Stimulated activated CD8-positive, alpha-beta memory T cell treated with anti-CD3 and anti-CD28 coated beads, Interleukin-12 subunit alpha, Interleukin-12 subunit beta, amount 100 ng/mL, for 1 hour (primary cell): ENCODE measurements at regions not wholly inside any gene's neighbourhood (a gene's known extent, or its start where the extent isn't known, plus 50 kb on each side); places are given as distances from the start of the nearest gene placed in this dataset.
A peak's percentile ranks its signal among the peaks of the same experiment; 100 is the strongest.
"Not testable (repeated sequence)": the region's sequence is repeated elsewhere in the genome, so short reads cannot be mapped to it uniquely, and the experiment has no call there.

Source experiments
- DNase-seq: peaks from one replicate; pipeline ENCODE4 v3.0.0-alpha.2; 2020; ENCODE audit warnings: low read depth

DNA sequence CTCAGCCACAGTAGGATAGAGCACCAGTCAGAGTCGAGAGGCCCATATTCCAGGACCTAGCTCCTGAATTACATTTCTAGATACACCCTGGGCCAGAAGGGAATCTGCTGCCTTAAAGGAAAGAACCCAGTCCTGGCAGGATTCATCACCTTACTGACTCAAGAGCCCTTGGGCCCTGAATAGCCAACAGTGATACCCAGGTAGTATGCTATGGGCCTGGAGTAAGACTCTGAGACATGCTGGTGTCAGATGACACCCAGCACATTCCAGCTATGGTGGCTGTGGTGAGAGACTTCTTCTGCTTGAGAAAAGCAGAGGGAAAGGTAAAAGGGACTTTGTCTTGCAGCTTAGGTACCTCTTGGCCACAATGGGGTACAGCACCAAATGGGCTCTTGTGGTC, 192.5 kb downstream of the MSX2 start:
- not testable (repeated sequence) for DNase-seq

DNA sequence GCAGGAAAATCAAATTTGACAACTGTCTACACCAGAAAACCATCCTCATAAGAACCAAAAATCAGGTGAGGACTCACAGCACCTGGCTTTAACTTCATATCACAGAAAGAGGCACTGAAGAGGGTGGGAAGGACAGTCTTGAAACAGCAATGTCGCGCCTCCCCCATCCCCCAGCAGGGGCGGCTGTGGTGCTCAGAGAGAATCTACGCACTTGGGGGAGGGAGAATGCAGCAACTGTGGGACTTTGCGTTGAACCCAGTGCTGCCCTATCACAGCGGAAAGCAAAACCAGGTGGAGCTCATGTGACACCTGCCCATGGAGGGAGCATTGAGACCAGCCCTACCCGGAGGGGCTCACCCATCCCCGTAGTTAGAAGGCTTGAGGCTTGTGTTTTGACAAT, 191.8 kb downstream of the MSX2 start:
- no peak for DNase-seq

DNA sequence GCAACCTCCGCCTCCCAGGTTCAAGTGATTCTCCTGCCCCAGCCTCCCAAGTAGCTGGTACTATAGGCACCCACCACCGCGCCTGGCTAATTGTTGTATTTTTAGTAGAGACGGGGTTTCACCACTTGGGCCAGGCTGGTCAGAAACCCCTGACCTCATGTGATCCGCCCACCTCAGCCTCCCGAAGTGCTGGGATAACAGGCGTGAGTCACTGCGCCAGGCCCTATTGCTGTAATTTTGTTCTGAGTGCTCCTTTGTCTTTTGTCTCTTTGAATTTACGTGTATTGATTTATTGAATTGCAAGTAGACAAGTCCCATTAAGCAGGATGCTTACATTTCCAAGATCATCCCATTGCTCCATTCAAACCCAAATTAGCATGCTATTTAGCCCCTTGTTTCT, 186.7 kb downstream of the MSX2 start:
- DNase-seq = no peak

DNA sequence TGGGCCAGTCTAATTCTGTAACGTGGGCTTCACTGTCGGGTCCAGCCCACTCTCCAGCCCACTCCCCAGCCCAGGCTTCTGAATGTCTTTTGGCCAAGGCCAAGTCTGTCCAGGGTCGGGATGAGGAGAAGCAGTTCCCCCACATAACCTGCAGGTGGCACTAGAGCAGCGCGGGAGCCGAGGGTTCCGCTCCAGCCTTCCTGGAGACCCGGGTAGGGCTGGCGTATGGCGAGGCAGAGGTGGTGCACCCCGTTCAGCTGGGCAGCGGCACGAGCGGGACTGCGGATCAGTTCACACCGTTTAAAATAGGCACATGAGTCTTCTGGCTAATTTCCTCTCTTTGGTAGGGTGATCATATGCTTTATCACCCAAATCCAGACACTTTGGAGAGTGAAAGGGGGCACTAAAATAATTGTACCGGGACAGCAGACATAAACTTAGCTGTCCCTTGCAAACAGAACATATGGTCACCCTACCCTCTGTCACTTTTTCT, 185.9 kb downstream of the MSX2 start:
- peak; percentile 18 for DNase-seq

DNA sequence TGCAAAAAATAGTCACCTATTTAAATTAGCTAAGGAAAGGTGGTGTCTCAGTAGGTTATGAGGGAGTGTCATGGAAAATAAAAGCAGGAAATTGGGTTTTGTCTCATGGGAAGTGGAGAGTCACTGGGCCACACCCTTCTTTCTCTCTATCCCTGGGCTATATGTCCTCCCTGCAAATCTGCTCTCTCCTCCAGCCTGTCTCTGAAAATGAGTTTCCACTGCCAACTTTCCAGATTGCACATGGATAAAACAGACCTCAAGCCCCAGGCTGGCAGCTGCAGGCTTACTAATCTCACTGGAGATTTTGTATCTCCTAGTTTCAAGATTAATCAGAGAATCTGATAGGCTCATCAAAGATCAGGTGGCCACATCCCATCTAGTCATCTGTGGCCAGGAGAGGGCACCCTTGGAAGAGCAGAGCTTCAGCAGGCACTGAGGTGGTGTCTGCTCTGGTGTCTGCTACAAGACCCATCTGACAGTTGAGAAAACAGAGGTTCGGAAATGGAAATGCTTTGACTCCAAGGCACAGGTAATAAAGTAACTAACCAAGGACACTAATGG, 178.9 kb downstream of the MSX2 start:
- DNase-seq = no peak

DNA sequence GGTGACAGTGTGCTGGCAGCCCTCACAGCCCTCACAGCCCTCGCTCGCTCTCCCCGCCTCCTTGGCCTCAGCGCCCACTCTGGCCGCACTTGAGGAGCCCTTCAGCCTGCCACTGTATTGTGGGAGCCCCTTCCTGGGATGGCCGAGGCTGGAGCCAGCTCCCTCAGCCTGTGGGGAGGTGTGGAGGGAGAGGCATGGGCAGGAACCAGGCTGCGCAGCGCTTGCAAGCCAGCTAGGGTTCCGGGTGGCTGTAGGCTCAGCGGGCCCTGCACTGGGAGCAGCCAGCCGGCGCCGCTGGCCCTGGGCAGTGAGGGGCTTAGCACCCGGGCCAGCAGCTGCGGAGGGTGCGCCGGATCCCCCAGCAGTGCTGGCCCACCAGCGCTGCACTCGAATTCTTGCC, 177.0 kb downstream of the MSX2 start:
- no peak for DNase-seq

DNA sequence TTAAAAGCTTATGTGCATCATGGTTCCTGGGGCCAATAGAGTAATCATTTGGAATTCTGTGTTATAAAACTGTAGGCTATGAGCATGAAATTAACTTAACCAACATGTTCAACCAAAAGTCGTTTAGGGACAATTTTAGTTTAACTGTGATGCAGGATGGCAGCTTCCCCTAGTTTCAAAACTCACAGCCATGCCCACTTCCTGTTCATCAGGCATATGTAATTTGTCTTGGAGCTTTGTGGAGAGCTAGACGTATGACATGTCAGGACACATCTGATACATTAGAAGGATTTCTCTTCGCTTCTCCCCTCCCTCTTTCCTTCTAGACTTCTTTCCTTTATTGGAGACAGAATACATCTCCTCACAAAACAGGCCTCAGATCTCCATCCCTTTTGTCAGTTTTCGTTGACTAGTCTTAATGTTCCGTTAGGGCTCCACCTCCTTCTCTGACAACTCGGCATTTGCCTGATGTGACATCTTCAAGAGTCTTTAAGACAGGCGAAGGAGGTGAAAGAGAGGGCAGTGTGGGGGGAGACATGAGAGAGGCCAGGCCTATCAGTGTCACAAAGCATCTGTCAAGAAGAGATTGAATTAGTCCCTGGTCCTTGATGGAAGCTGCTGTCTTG, 176.0 kb downstream of the MSX2 start:
- no peak for DNase-seq

DNA sequence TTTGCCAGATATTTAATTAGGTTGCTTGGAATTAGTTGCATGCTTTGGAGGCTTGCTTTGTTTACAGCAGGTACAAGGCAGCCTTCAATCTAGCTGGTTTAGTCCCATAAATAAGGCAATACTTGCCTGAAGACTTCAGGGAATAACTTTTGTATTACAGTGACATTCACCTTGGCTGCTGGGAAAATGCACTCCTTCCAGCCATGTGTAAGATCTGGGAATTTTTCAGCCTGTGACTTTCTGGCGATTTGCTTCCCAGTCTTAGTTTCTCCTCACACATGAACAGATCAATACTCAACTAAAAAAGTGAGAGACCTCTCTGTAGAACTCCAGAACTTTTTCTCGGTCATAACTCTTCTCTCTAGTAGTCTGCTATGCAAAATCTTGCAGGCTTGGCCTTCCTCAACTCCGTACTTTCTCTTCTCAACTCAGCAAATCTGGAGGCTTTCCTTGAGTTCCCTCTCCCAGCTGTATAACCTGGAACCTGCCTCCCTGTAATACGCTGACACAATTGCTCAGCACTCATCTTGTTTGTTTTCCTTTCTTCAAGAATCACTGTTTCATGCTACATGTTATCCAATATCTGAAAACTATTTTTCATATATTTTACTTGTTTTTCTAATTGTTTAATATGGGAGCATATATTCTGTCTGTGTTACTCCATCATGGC, 173.0 kb downstream of the MSX2 start:
- DNase-seq = no peak

DNA sequence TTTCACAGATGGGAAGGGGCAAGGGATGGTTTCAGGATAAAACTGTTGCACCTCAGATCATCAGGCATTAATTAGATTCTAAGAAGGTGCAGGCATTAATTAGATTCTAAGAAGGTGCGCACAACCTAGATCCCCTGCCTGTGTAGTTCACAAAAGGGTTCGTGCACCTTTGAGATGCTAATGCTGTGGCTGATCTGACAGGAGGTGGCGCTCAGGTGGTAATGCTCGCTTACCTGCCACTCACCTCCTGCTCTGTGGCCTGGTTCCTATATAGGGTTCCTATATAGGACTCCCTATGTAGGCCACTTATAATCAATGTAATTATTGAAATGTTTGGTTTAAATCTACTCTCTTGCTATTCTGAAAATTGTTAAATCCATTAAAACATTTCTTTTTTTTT, 171.0 kb downstream of the MSX2 start:
- DNase-seq = no peak

DNA sequence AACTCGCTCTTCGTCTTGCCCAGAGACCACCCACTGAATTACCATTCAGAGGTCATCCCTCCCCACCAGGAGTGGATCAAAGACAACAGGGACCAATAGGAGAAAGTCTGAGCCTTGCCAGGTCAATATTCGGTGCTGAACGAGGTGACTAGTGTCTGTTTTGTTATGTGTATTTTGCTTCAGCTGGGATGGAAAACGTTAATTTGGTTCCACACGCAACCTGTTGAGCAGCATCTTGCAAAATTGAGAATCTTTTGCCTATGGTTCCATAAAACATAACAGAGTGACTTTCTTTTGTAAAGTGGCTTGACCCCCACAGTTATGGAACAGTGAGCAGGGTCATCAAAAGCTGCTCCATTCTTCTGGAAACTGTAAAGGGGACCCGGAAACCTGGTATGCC, 168.4 kb downstream of the MSX2 start:
- DNase-seq = no peak

DNA sequence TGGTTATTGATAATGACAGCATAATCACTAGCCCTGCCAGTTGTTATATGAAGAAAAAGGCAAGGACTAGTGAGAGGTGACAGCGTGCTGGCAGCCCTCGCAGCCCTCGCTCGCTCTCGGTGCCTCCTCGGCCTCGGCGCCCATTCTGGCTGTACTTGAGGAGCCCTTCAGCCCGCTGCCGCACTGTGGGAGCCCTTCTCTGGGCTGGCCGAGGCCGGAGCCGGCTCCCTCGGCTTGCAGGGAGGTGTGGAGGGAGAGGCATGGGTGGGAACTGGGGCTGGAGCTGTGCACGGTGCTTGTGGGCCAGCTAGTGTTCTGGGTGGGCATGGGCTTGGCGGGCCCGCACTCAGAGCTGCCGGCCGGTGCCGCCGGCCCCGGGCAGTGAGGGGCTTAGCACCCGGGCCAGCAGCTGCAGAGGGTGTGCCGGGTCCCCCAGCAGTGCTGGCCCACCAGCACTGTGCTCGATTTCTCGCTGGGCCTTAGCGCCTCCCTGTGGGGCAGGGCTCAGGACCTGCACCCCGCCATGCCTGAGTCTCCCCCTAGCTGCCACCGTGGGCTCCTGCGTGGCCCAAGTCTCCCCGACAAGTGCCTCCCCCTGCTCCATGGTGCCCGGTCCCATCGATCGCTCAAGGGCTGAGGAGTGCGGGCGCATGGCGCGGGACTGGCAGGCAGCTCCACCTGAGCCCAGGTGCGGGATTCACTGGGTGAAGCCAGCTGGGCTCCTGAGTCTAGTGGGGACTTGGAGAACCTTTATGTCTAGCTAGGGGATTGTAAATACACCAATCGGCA, 156.2 kb downstream of the MSX2 start:
- not testable (repeated sequence) for DNase-seq

DNA sequence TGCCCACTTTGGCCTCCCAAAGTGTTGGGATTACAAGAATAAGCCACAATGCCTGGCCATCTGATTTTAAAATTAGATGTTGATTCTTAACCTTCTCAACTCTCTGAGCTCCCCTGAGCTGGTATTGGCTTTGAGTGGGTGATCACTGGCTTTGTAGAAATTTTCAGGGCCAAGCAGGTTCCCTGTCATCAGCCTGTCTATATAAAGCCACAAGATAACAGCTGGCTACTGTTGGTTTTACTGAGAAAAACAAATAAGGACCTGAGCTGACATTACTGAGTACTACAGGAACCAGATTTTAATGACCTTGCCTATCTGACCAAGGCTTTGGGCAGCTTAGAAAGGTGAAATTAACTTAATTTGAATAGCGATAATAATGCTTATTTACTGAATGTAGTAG, 153.6 kb downstream of the MSX2 start:
- no peak for DNase-seq

DNA sequence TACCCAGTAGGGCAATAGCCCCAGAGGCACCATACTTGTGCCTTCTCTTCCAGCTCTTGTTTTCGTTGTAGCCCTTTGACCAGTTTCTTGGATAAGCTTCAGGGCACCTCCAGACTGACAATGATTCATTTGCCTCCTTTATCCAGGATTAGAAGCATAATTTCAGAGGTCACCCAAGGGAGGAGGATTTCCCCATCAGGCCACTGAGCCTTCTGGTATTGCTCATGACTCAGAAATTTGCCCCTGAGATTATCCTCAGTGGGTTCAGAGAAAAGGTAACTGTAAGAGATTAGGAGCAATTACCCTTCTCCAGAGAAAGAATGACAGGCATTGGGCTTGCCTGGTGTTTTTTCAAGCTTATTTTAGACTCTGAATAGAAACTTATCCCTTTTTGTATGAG, 147.9 kb downstream of the MSX2 start:
- DNase-seq = no peak

DNA sequence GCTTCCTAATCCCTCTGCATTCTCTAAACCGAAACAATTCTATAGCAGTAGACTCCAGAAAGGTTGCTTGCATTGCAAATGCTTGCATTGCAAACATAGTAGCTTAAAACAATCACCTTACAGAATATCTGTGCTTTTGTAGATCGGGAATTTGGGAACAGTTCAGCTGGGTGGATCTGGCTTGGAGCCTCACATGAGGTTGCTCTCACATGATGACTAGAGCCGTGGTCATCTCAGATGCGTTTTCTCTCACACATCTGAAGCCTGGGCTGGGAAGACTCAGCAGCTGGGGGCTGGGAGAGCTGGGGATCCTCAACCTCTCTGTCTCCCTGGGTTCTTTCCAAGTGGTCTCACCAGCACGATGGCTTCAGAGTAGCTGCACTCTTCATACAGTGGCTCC, 127.8 kb downstream of the MSX2 start:
- no peak for DNase-seq

DNA sequence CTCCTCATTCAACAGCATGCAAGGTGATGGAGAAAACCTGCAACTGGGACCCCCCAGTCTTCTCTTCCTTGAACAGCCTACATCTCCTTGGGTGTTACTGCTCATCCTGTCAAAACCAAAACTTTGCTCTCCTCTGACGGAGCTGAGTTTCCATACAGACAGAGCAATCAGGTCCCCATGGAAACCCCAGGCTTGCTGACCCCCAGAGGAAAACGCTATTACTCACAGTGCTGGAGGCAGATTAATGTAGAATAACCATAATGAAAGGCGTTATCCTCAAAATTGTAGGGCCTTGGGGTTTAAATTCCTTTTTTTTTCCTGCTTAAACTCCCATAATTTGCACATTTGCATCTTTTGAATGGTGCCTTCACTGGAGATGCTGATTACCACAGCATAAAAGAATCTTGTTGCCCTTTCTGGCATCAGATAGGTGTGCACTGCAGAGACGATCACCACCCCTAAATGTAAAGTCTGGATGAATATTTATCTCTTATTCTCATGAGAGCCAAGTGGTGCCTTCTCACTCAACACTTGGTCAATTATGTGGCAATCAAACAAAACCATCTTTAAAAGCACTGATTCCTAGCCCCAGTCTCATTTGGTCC, 126.3 kb downstream of the MSX2 start:
- DNase-seq = no peak

DNA sequence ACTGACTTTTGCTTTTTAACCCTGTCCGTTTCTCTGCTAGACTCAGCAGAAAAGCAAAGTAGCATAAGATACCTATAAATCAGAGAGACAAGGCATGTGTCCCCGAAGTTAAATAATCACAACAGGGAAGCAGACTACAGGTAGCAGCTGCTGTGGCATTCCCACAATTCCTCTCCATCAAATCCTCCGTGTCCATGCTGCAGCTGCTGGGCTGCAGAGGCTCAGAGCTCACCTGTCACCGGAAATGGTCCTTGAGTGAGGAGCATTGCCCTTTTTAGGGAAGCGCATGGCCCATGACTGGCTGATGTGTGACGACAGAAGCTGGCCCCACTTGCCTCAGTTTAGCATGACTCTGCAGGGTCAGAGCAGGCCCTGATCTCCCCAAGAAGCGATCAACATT, 125.0 kb downstream of the MSX2 start:
- no peak for DNase-seq

DNA sequence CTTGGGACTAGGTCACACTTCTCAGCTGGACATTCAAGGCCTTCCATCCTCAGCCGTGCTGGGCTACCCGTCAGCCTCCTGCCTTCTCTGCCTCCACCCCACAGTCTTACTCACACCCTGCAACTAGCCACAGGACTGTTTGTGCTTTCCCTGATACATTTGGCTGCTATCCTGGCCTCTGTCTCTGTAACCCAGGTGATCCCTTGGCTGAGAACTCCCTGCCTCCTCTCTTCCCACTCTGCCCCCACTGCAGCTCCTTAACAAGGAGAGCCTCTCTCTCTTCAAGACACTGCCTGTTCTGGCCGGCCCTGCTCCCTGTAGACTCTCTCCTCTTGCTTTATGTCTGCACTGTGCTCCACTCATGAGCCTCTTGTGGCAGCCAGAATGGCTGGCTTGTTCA, 120.6 kb downstream of the MSX2 start:
- DNase-seq = no peak

DNA sequence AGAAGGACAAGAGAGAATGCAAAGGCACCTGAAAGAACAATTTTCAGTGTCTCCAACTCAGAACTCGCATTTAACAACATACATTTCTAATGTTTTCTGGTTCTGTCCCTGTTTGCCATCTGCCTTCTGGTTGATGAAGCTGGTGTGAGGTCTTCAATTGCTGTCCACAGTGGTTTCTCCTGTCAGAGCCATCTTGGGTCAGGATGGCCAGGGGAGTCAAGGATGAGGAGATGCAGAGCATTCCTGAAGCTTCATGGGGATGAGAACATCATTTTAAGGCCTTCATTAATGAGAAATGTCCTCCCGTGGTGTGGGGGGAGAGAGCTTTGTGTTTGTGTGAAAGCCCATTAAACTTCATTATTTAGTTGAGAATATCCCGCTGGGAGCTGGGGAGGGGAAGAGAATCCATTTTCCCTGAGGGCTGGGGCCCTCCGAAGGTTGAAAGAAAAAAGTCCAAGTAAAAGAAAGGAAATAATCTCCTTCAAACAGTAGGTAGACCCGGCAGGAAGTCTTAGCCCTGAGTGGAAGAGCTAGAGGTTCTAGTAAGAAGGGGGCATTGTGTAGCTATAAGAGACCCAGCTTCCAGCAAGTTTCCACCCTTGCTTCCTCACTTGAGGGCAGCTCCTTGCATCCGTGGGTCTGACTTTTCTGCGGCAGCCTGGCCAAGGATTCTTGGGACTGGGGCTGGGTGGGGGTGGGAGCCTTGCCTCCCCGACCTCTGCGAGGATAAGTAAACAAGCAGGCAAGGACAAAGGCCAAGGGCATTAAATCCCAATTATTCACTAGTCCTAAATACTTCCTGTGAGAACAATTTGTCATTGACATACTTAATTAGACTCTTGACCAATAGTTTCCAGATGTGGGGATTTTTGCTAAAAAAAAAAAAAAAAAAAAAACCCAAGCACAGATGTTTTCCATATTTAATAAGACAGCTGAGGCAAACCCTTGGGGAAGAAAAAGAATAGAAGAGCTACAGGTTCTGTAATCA, 119.2 kb downstream of the MSX2 start:
- DNase-seq = no peak

DNA sequence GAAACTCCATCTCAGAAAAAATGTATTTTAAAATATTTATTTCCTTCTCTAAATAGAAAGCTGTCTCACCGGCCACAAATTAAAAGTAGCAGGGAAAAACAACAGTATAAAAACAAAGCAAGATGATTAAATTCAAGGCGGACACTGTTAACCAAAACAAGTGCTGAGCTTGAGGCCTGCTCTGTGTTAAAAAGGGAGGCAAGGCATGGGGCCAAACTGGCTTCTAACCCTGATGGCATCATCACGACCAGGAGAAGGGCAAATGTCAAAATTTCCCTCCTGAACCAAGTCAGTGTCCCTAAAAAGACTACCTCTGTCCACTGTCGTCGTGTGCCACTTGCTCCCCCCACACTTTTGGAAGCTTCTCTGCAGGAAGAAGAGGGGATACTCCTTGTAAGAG, 116.1 kb downstream of the MSX2 start:
- no peak for DNase-seq

DNA sequence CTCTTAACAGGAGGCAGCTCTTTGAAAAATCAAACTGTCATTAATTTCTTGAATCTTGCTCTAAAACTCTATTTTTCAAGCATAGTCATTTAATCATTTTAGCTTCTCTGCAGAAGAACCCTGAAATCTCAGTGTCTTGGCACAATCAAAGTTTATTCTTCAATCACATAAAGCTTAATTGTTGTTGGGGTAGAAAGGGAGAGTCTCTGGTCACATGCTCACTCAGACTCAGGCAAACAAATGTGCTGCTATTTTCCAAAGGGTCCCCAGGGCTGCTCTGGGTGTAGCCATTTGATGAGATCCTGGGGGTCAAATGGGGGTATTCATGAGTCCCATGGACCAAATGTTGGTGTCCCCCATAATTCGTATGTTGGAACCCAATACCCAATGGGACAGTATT, 114.8 kb downstream of the MSX2 start:
- DNase-seq = no peak
